LNCAP (cell line): ENCODE measurements at regions not wholly inside any gene's neighbourhood (a gene's known extent, or its start where the extent isn't known, plus 50 kb on each side); places are given as distances from the start of the nearest gene placed in this dataset.

Experiments
- CTCF ChIP-seq: fragments of 450-650 bp; IDR thresholded peaks from 2 replicates; pipeline ENCODE4 v1.5.1; 2017; ENCODE audit warnings: mild to moderate bottlenecking

DNA sequence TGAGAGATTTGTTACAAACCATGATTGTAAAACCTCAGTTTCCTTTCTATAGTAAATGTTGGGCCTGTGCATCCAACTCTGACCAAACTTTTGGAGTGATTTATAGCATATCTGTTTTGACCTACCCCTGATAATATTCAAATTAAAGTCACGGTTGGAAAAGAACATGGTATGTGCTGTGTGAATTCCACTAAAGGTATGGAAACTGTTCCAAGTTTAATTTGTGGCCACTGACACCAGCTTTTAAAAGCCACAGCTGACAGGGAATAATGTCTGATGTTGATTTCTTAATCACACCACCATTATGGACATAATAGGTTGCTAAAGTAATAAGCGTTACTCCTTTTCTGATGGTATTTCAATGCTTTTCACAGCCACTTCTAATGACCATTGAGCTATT is 1215.9 kb downstream of the CDH8 start:
- TF ChIP-seq CTCF = no peak

DNA sequence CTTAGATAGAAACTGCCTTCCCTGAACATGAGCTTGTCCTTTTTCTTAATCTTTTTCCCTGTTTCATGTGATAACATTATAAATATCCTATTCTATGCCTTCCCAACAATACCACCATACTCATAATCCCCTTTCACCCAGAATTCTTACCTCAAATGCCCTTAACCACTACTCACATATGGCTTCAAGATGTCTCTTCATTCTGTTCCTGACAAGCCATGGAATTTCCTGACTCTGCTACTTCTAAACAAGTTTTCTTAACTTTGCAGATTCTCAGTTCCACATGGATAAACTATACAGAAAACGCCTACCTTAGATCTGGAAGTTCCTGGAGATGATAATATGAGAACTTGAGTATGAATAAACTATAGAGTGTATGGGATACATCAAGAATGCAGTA is 1217.8 kb downstream of the CDH8 start:
- no peak for TF ChIP-seq CTCF

DNA sequence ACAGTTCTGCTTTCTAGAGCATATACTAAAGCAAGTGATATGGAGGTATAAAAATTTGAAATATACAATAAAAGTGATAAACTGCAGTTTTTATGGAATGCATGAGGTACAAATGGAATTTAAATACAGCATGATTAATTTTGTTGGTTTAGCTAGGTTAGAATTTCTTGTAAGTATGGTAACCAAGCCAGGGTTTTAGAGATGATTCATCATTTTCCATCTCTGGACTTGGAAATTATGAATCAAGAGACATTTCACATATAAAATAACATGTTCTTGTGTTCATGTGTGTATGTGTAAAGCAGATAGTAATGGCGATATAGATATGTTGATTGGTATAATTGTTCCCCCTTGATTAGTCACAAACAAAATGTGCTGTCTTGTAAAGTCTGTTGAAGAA is 1219.8 kb downstream of the CDH8 start:
- no peak for TF ChIP-seq CTCF

- TF ChIP-seq CTCF = no peak
Measured at GRCh38 chr16:60815865-60816264, 1220.4 kb downstream of the CDH8 start.

- TF ChIP-seq CTCF = no peak
Measured at GRCh38 chr16:60815033-60815432, 1221.2 kb downstream of the CDH8 start.

DNA sequence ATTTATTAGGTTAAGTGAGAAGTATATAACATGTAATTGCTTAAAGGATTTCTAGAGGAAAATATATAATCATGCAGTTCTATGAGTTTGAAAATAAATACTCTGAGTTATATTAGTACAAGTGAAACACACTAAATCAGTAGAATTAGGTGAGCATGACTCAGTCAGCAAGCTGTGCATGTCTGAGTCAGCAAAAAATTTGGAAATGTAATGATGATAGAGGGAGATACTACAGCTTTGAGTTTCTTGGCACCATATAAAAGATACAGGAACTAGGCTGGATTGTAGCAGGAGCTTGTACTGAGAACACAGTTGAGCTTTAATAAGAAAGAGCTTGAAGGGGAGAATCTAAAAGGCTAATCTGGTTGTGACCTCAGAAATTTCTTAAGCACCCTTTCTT is 1224.6 kb downstream of the CDH8 start:
- no peak for TF ChIP-seq CTCF

GRCh38 chr16:60811051-60811608 is 1225.1 kb downstream of the CDH8 start:
- TF ChIP-seq CTCF = no peak

DNA sequence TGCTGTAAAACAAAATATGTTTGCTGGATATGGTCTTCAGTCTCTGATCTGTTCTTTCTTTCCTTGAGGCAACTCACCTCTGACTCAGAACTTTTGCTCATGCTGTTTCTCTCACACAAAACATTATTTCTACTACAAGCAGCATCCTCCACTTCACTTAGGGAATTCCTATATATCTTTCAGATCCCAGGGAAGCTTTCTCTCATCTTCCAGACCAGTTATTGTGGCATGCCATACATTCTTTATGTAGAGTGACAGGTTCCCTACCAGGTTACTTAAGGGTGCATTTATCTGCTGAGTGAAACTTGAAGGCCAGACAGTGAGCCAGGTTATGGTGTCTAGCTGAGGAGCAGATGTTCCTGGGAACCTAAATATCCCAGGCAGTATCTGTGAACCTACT is 1226.0 kb downstream of the CDH8 start:
- no peak for TF ChIP-seq CTCF
